K562 (cell line): ENCODE measurements at regions not wholly inside any gene's neighbourhood (a gene's known extent, or its start where the extent isn't known, plus 50 kb on each side); places are given as distances from the start of the nearest gene placed in this dataset.

Experiments
- ATAC-seq: fragments of 200-7000 bp; cut with Tn5 transposase; 3 replicates; pipeline ENCODE4 v1.9.1; 2020; ENCODE audit warnings: moderate library complexity
- BruUV-seq: library from RNA; stranded (reverse); fragments of 400-500 nt; replicated peaks from 2 replicates; lab custom pipeline; 2021; lab: Mats Ljungman, UMichigan
- CTCF ChIA-PET: fragments of 300-600 bp; formaldehyde crosslinking; extraction: SDS; loops from one replicate; lab custom pipeline; 2021; ENCODE audit warnings: low intra/inter-chr PET ratio; lab: Yijun Ruan, JAX
- POLR2A ChIA-PET: fragments of 300-600, 350-650 bp; sonication (Branson Sonifier 250); formaldehyde crosslinking; extraction: SDS; loops from one replicate; lab custom pipeline; 2021; ENCODE audit warnings: antibody characterized with exemption, inconsistent platforms; lab: Yijun Ruan, JAX
- DNase-seq, 4 experiments: peaks; one replicate each; pipeline versions ENCODE4 v3.0.0 to v3.0.0-alpha.2; 2011 to 2018; ENCODE audit warnings: low spot score in 3 of 4, mixed read lengths in 3 of 4; ENCODE audit errors: extremely low read depth in 1 of 4
- FAIRE-seq: peaks from 2 replicates; lab custom pipeline; 2011; peaks lifted over from hg19 to GRCh38; lab: Jason Lieb, UNC
- H2AFZ ChIP-seq: 2 replicates; pipeline ENCODE4 v1.6.0; 2011; ENCODE audit warnings: low read depth, low read length, control low read depth, inconsistent platforms
- H3K27ac ChIP-seq: fragments of 200-600 bp; 3 replicates; pipeline ENCODE4 v1.8.0; 2011; ENCODE audit warnings: low read depth, mild to moderate bottlenecking, control low read depth, inconsistent platforms, low read length, moderate library complexity, mixed read lengths; ENCODE audit errors: extremely low read depth
- H3K27me3 ChIP-seq, 2 experiments: fragments of 300-600 bp in 1 of 2; 2 replicates in 1 of 2; 3 replicates in 1 of 2; pipeline versions ENCODE4 v1.6.0 to v1.8.0; 2011; ENCODE audit warnings: inconsistent platforms in 2 of 2, low read length in 2 of 2, mild to moderate bottlenecking in 1 of 2, mixed read lengths in 1 of 2, moderate library complexity in 1 of 2; ENCODE audit not compliant: control insufficient read depth in 2 of 2, insufficient read depth in 2 of 2
- H3K36me3 ChIP-seq: fragments of 300-600 bp; 3 replicates; pipeline ENCODE4 v1.8.0; 2011; ENCODE audit warnings: mild to moderate bottlenecking, low read length, inconsistent platforms; ENCODE audit not compliant: control insufficient read depth, insufficient read depth
- H3K4me1 ChIP-seq, 2 experiments: fragments of 200-600 bp in 1 of 2; replicated peaks in 1 of 2; 2 replicates in 1 of 2; 3 replicates in 1 of 2; pipeline versions ENCODE4 v1.5.1 to v1.8.0; 2011; ENCODE audit warnings: inconsistent platforms in 2 of 2, low read length in 2 of 2, mild to moderate bottlenecking in 1 of 2, mixed read lengths in 1 of 2, moderate library complexity in 1 of 2; ENCODE audit not compliant: control insufficient read depth in 2 of 2, insufficient read depth in 2 of 2
- H3K4me2 ChIP-seq: 2 replicates; pipeline ENCODE4 v1.6.1; 2011; ENCODE audit warnings: low read length, control low read depth, inconsistent platforms, mixed read lengths; ENCODE audit not compliant: insufficient read depth
- H3K4me3 ChIP-seq: fragments of 200-600 bp; sonication (generic), shearing (Covaris generic); 2 replicates; pipeline ENCODE4 v1.5.1; 2016; ENCODE audit warnings: control low read depth, inconsistent platforms
- H3K79me2 ChIP-seq: fragments of 200-600 bp; 3 replicates; pipeline ENCODE4 v1.8.0; 2011; ENCODE audit warnings: low read length, inconsistent platforms; ENCODE audit not compliant: control insufficient read depth, insufficient read depth
- H3K9ac ChIP-seq, 2 experiments: 2 replicates each; pipeline versions ENCODE4 v1.6.0 to v1.6.1; 2011; ENCODE audit warnings: low read depth in 2 of 2, low read length in 2 of 2, control low read depth in 1 of 2, inconsistent platforms in 1 of 2, mild to moderate bottlenecking in 1 of 2, mixed read lengths in 1 of 2; ENCODE audit not compliant: insufficient read depth in 1 of 2
- H3K9me1 ChIP-seq: one replicate; pipeline ENCODE4 v1.6.0; 2011; ENCODE audit warnings: inconsistent platforms, mild to moderate bottlenecking, low read length, moderate library complexity; ENCODE audit not compliant: control insufficient read depth, insufficient read depth
- H3K9me3 ChIP-seq: replicated peaks from 2 replicates; pipeline ENCODE4 v1.5.1; 2011; ENCODE audit warnings: low read depth, low read length, inconsistent platforms; ENCODE audit not compliant: control insufficient read depth, insufficient read depth
- H4K20me1 ChIP-seq: replicated peaks from 2 replicates; pipeline ENCODE4 v1.6.1; 2011; ENCODE audit warnings: low read length, inconsistent platforms, mixed read lengths; ENCODE audit not compliant: control insufficient read depth, insufficient read depth
- CC2D1A ChIP-seq: fragments of 450-650 bp; IDR thresholded peaks from 2 replicates; pipeline ENCODE4 v1.6.1; 2017; ENCODE audit warnings: mild to moderate bottlenecking
- CEBPB ChIP-seq: fragments of 450-650 bp; IDR thresholded peaks from 2 replicates; pipeline ENCODE4 v1.6.1; 2016; ENCODE audit warnings: missing genetic modification characterization, missing compliant biosample characterization
- E2F1 ChIP-seq: sonication (generic); formaldehyde crosslinking; IDR thresholded peaks from 2 replicates; pipeline ENCODE4 v1.8.1; 2023; ENCODE audit warnings: mild to moderate bottlenecking, missing genetic modification reagents, moderate library complexity
- MAFG ChIP-seq: fragments of 450-650 bp; conservative IDR thresholded peaks from 2 replicates; pipeline ENCODE4 v1.6.1; 2016; ENCODE audit warnings: missing genetic modification characterization, missing compliant biosample characterization
- MYNN ChIP-seq, 2 experiments: sonication (generic); formaldehyde crosslinking in 1 of 2; IDR thresholded peaks; 2 replicates each; pipeline versions ENCODE4 v1.5.0 to v1.6.1; 2016 to 2020; ENCODE audit warnings: antibody characterized with exemption in 1 of 2, missing genetic modification reagents in 1 of 2
- SMARCA5 ChIP-seq: fragments of 450-650 bp; IDR thresholded peaks from 2 replicates; pipeline ENCODE4 v1.6.1; 2016
- TAF15 ChIP-seq: fragments of 200-400 bp; formaldehyde crosslinking; IDR thresholded peaks from 2 replicates; pipeline ENCODE4 v1.6.1; 2017; ENCODE audit warnings: mild to moderate bottlenecking, low read depth, low read length, moderate library complexity
- TFE3 ChIP-seq: fragments of 450-650 bp; formaldehyde crosslinking; IDR thresholded peaks from 2 replicates; pipeline ENCODE4 v1.4.0; 2020; ENCODE audit warnings: mild to moderate bottlenecking, mixed read lengths
- TOE1 ChIP-seq, 2 experiments: fragments of 450-650 bp in 1 of 2; sonication (generic) in 1 of 2; formaldehyde crosslinking in 1 of 2; IDR thresholded peaks; 2 replicates each; pipeline versions ENCODE4 v1.7.1 to v1.8.0; 2016 to 2022; ENCODE audit warnings: borderline replicate concordance in 2 of 2, mild to moderate bottlenecking in 2 of 2, antibody characterized with exemption in 1 of 2, inconsistent platforms in 1 of 2, low read depth in 1 of 2, missing genetic modification reagents in 1 of 2, moderate library complexity in 1 of 2
- ZC3H4 ChIP-seq: sonication (generic); formaldehyde crosslinking; IDR thresholded peaks from 2 replicates; pipeline ENCODE4 v1.9.0; 2021; ENCODE audit warnings: missing genetic modification reagents, borderline replicate concordance
- ZFP1 ChIP-seq: fragments of 450-650 bp; formaldehyde crosslinking; IDR thresholded peaks from 2 replicates; pipeline ENCODE4 v1.4.0; 2020; ENCODE audit warnings: mild to moderate bottlenecking, mixed read lengths
- ZNF436 ChIP-seq: fragments of 250-450, 450-650 bp; sonication (Bioruptor Pico); formaldehyde crosslinking; IDR thresholded peaks from 2 replicates; pipeline ENCODE4 v1.7.0; 2020; ENCODE audit warnings: mild to moderate bottlenecking
- ZNF644 ChIP-seq: fragments of 200-800 bp; sonication (Bioruptor generic); IDR thresholded peaks from 2 replicates; pipeline ENCODE4 v1.6.1; 2016; ENCODE audit warnings: low read depth, missing genetic modification characterization, missing compliant biosample characterization
- ZNF764 ChIP-seq: fragments of 250-450 bp; sonication (Bioruptor Pico); IDR thresholded peaks from 2 replicates; pipeline ENCODE4 v1.4.0; 2020; ENCODE audit warnings: low read depth, mild to moderate bottlenecking, moderate library complexity
- WGBS: fragments of 100-300 bp; shearing (Covaris generic); methylation state at CpG from one replicate; pipeline ENCODE4 v1.1.6; 2016; ENCODE audit warnings: low coverage, mixed read lengths; ENCODE audit not compliant: insufficient coverage; ENCODE audit errors: missing lambda C conversion rate; 5-methylcytosine and 5-hydroxymethylcytosine counted together
- in situ Hi-C: fragments of 300-500 bp; cut with MboI; formaldehyde crosslinking; loops from 4 replicates; pipeline ENCODE4 v1.15.0; 2018; ENCODE audit warnings: inconsistent platforms, mixed read lengths
- intact Hi-C: fragments of 100-400 bp; cut with micrococcal nuclease; formaldehyde crosslinking; loops from 2 replicates; pipeline ENCODE4 v1.14.2; 2022

- Histone ChIP-seq H3K4me1 (no peaks in the 10 kb centered on the region), H3K9ac (peak overlapping the region in 1 of 2 experiments; percentile 27; a peak in 1 of 4 replicates), H3K27ac (no peak overlapping the region), H3K4me2 (no peak overlapping the region), H3K9me3 (no peaks in the 10 kb centered on the region), H3K4me3 (no peak overlapping the region), H3K79me2 (no peaks in the 10 kb centered on the region), H3K9me1 (no peaks in the 10 kb centered on the region), H3K27me3 (peaks cover 8 to 9% of the 10 kb centered on the region in 2 experiments; a peak in 4 of 5 replicates), H2AFZ (no peak overlapping the region), H3K36me3 (no peaks in the 10 kb centered on the region), H4K20me1 (no peaks in the 10 kb centered on the region)
- in situ Hi-C loops, result no loop called here
- 0% methylated on average over 8 of the region's 8 CpGs for WGBS
- FAIRE-seq, result no peak
- no peak for ATAC-seq
- DNase-seq, result no peak
- intact Hi-C loops, result no loop called here
- no TSS peak for BruUV-seq
- POLR2A ChIA-PET, result interaction anchor here (0.6 kb wide), 1 partner anchor 16 kb away, joined by 3 read pairs; no protein-coding TSS in a partner anchor
- CTCF ChIA-PET, result no interaction called here
- TF ChIP-seq ZC3H4 (CRISPR knock-in tag) (no peak), ZFP1 (CRISPR knock-in tag) (no peak), CC2D1A (no peak), E2F1 (no peak), TOE1 (IDR thresholded peaks at IDR 0.05; ENCODE audit: borderline replicate concordance) (no peak), TOE1 (CRISPR knock-in tag; IDR thresholded peaks at IDR 0.05; ENCODE audit: borderline replicate concordance, low read depth) (no peak), TAF15 (no peak), SMARCA5 (no peak), ZNF764 (CRISPR knock-in tag) (no peak), ZNF644 (tag) (no peak), MAFG (tag) (no peak), MYNN (IDR thresholded peaks at IDR 0.05) (no peak), MYNN (CRISPR knock-in tag; IDR thresholded peaks at IDR 0.05) (no peak), TFE3 (CRISPR knock-in tag) (no peak), CEBPB (tag) (no peak), ZNF436 (CRISPR knock-in tag) (no peak)
These were observed 126.5 kb upstream of the SOX4 start for GRCh38 chr6:21467091-21467490.
